ENCODE measurements at regions not wholly inside any gene's neighbourhood (a gene's known extent, or its start where the extent isn't known, plus 50 kb on each side); places are given as distances from the start of the nearest gene placed in this dataset.
"Not testable (repeated sequence)": the region's sequence is repeated elsewhere in the genome, so short reads cannot be mapped to it uniquely, and the experiment has no call there.

DNA sequence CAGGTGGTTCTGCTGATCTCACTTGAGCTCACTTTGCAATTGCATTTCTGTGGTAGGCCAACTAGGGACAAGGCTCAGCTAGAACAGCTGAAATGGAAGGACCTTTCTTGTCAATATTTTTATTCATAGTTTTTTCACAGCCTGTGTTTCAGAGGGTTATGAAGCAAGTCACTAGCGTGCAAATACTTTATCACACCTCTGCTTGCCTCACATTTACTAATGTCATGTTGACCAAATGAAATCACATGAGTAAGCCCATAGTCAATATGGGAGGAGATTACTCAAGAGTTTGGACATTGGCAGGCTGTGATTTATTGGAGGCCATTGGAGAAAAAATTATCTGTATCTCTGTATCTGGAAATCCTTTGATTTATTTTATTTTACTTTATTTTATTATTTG is 628.3 kb upstream of the EPHA5 start:
- CTCF ChIA-PET: no interaction called here
- TF ChIP-seq ZNF384 (IDR thresholded peaks at IDR 0.05): no peak
- TF ChIP-seq NFRKB (IDR thresholded peaks at IDR 0.05): no peak
- TF ChIP-seq LEF1 (IDR thresholded peaks at IDR 0.05; ENCODE audit: borderline replicate concordance): no peak
- DNase-seq (ENCODE audit: extremely low spot score): no peak
- POLR2A ChIA-PET: no interaction called here

DNA sequence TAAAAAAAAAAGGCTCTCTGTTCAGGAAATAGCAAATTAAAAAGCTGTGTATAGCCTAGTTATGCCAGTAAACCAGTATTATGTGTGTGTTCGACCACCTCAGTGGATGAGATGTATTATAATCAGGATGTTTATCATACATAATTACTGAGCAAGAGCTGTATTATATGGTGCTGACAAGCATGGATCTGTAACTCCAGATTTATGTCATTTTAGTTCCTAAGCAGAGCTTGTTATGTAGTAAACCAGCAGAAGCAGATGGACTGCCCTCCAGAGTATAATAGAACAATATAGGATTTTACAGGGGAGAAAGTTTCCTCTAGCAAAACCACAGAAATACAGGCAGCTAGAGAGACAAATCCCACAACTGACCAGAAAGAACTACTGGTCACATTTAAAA is 627.4 kb upstream of the EPHA5 start:
- TF ChIP-seq L3MBTL2 (conservative IDR thresholded peaks at IDR 0.05) (no peak), BHLHE40 (IDR thresholded peaks at IDR 0.05; ENCODE audit: borderline replicate concordance) (no peak), SUZ12 (IDR thresholded peaks at IDR 0.05) (no peak), FOXA1 (IDR thresholded peaks at IDR 0.05) (no peak), ZNF384 (IDR thresholded peaks at IDR 0.05) (no peak), ARNT (IDR thresholded peaks at IDR 0.05) (no peak), CTBP1 (IDR thresholded peaks at IDR 0.05; ENCODE audit: borderline replicate concordance) (no peak)
- CTCF ChIA-PET: no interaction called here
- POLR2A ChIA-PET: no interaction called here
- no peak for DNase-seq (ENCODE audit: extremely low spot score)

DNA sequence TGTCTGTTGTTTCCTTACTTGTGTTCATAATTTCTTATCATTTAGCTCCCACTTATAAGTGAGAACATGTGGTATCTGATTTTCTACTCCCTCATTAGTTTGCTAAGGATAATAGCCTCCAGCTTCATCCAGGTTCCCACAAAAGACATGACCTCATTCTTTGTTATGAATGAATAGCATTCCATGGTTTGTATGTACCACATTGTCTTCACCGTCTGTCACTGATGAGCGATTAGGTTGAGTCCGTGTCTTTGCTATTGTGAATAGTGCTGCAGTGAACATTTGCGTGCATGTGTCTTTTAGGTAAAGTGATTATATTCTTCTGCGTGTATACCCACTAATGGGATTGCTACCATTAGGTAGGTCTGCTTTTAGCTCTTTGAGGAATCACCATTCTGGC is 624.3 kb upstream of the EPHA5 start:
- TF ChIP-seq ARNT (IDR thresholded peaks at IDR 0.05) (no peak), FOXM1 (IDR thresholded peaks at IDR 0.05; ENCODE audit: borderline replicate concordance) (no peak), FOXK2 (IDR thresholded peaks at IDR 0.05) (no peak), HDGF (IDR thresholded peaks at IDR 0.05; ENCODE audit: borderline replicate concordance) (no peak), NFRKB (IDR thresholded peaks at IDR 0.05) (no peak)
- POLR2A ChIA-PET: no interaction called here
- CTCF ChIA-PET: no interaction called here
- DNase-seq (ENCODE audit: extremely low spot score): no peak

DNA sequence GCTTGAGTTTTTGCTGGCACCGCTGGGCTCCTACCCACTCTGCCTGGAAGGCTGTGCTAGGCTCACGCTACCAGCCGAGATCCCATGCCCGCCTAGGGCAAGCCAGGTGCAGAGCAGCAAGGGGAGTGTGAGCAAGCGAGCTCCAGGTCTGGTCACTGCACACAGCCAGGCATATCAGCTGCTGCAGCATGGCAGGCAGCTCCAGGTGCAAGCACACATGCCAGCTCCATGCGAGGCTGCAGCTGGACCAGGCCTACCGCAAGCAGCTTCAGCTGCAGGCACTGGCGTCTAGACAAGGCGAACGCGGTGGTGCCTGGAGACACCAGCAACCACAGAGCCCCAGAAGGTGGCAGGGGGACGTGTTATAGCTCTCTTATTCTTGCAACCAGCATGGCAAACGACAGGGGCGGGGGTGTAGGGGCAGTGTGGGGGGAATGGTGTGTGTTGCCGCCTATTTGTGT is 614.7 kb upstream of the EPHA5 start:
- POLR2A ChIA-PET: no interaction called here
- DNase-seq (ENCODE audit: extremely low spot score): no peak
- CTCF ChIA-PET: no interaction called here
- TF ChIP-seq TARDBP (IDR thresholded peaks at IDR 0.05) (no peak), CTBP1 (IDR thresholded peaks at IDR 0.05; ENCODE audit: borderline replicate concordance) (no peak), NFRKB (IDR thresholded peaks at IDR 0.05) (no peak), ZNF384 (IDR thresholded peaks at IDR 0.05) (no peak), FOXA1 (IDR thresholded peaks at IDR 0.05) (no peak), LEF1 (IDR thresholded peaks at IDR 0.05; ENCODE audit: borderline replicate concordance) (no peak), ELF4 (IDR thresholded peaks at IDR 0.05) (no peak), SUZ12 (IDR thresholded peaks at IDR 0.05) (no peak), ARNT (IDR thresholded peaks at IDR 0.05) (no peak), BHLHE40 (IDR thresholded peaks at IDR 0.05; ENCODE audit: borderline replicate concordance) (no peak), SP1 (IDR thresholded peaks at IDR 0.05) (no peak), HDGF (IDR thresholded peaks at IDR 0.05; ENCODE audit: borderline replicate concordance) (no peak), FOXM1 (IDR thresholded peaks at IDR 0.05; ENCODE audit: borderline replicate concordance) (no peak), L3MBTL2 (conservative IDR thresholded peaks at IDR 0.05) (no peak), FOXK2 (IDR thresholded peaks at IDR 0.05) (no peak), PKNOX1 (IDR thresholded peaks at IDR 0.05) (no peak)

- CTCF ChIA-PET: no interaction called here
Observed at GRCh38 chr4:66279084-66279483, 608.8 kb upstream of the EPHA5 start.

DNA sequence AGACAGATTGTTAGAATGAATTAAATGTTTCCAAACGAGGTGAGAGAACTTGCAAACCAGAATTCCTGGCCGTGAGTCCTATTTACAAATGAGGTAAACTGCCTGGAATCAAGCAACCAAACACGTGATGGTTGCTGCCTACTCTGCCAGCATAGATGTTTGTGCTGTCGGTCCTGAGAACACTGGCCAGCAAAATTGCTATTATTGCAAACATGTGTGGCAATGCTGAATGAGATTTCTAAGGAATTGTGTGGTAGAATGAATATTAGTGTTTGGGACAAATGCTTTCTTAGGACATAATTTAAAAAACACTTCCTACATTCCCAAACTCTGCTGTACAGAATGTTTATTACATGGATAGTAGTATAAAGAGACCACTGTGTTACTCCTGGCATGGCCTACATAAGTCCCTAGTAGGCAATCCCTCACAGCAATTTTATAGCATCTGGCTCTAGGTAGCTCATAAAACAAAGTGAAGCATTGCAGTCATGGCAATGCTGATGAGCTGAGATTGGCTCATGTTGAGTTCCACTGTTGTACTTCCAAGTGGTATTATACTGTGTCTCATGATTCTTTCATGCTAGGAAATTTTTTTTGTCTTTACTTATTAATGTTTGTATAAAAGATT is 605.2 kb upstream of the EPHA5 start:
- peak; percentile 7 for DNase-seq (ENCODE audit: extremely low spot score)
- no peak for TF ChIP-seq SUZ12 (IDR thresholded peaks at IDR 0.05)
- TF ChIP-seq FOXM1 (IDR thresholded peaks at IDR 0.05; ENCODE audit: borderline replicate concordance): no peak
- TF ChIP-seq CTBP1 (IDR thresholded peaks at IDR 0.05; ENCODE audit: borderline replicate concordance): no peak
- TF ChIP-seq ARNT (IDR thresholded peaks at IDR 0.05): no peak
- TF ChIP-seq ELF4 (IDR thresholded peaks at IDR 0.05): no peak
- TF ChIP-seq BHLHE40 (IDR thresholded peaks at IDR 0.05; ENCODE audit: borderline replicate concordance): no peak
- no peak for TF ChIP-seq HDGF (IDR thresholded peaks at IDR 0.05; ENCODE audit: borderline replicate concordance)
- no peak for TF ChIP-seq PKNOX1 (IDR thresholded peaks at IDR 0.05)
- no peak for TF ChIP-seq FOXK2 (IDR thresholded peaks at IDR 0.05)
- TF ChIP-seq SP1 (IDR thresholded peaks at IDR 0.05): no peak
- CTCF ChIA-PET: no interaction called here
- POLR2A ChIA-PET: no interaction called here

More at GRCh38 chr4:66279084-66279483, 608.8 kb upstream of the EPHA5 start:
- no peak for DNase-seq (ENCODE audit: extremely low spot score)
- no peak for TF ChIP-seq ARNT (IDR thresholded peaks at IDR 0.05)
- TF ChIP-seq FOXA1 (IDR thresholded peaks at IDR 0.05): no peak
- no peak for TF ChIP-seq SP1 (IDR thresholded peaks at IDR 0.05)
- no peak for TF ChIP-seq HDGF (IDR thresholded peaks at IDR 0.05; ENCODE audit: borderline replicate concordance)
- no peak for TF ChIP-seq ELF4 (IDR thresholded peaks at IDR 0.05)
- TF ChIP-seq CTBP1 (IDR thresholded peaks at IDR 0.05; ENCODE audit: borderline replicate concordance): no peak
- POLR2A ChIA-PET: no interaction called here

GRCh38 chr4:66273110-66273509 is 602.8 kb upstream of the EPHA5 start:
- ChIA-PET CTCF (no interaction called here), POLR2A (no interaction called here)
- TF ChIP-seq L3MBTL2 (conservative IDR thresholded peaks at IDR 0.05) (no peak), ZNF384 (IDR thresholded peaks at IDR 0.05) (no peak), ELF4 (IDR thresholded peaks at IDR 0.05) (no peak), SUZ12 (IDR thresholded peaks at IDR 0.05) (no peak), FOXK2 (IDR thresholded peaks at IDR 0.05) (no peak), NFRKB (IDR thresholded peaks at IDR 0.05) (no peak), FOXA1 (IDR thresholded peaks at IDR 0.05) (no peak), SP1 (IDR thresholded peaks at IDR 0.05) (no peak), PKNOX1 (IDR thresholded peaks at IDR 0.05) (no peak), CTBP1 (IDR thresholded peaks at IDR 0.05; ENCODE audit: borderline replicate concordance) (no peak), LEF1 (IDR thresholded peaks at IDR 0.05; ENCODE audit: borderline replicate concordance) (no peak), BHLHE40 (IDR thresholded peaks at IDR 0.05; ENCODE audit: borderline replicate concordance) (no peak), ARNT (IDR thresholded peaks at IDR 0.05) (no peak), HDGF (IDR thresholded peaks at IDR 0.05; ENCODE audit: borderline replicate concordance) (no peak), FOXM1 (IDR thresholded peaks at IDR 0.05; ENCODE audit: borderline replicate concordance) (no peak), TARDBP (IDR thresholded peaks at IDR 0.05) (no peak)
- DNase-seq (ENCODE audit: extremely low spot score): no peak

GRCh38 chr4:66270356-66270755 is 600.1 kb upstream of the EPHA5 start:
- CTCF ChIA-PET; POLR2A ChIA-PET; DNase-seq (ENCODE audit: extremely low spot score): not testable (repeated sequence)

DNA sequence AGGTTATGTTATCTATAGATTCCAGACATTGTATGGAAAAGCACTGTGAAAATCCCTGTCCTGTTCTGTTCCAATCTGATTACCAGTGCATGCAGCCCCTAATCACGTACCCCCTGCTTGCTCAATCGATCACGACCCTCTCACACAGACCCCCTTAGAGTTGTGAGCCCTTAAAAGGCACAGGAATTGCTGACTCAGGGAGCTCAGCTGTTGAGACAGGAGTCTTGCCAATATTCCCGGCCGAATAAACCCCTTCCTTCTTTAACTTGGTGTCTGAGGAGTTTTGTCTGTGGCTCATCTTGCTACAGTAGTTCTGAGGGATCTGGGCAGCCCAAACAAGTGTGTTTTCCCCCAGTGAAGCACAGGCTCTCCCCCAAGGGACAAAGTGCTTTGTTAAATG is 596.3 kb upstream of the EPHA5 start:
- DNase-seq (ENCODE audit: extremely low spot score); POLR2A ChIA-PET; CTCF ChIA-PET: not testable (repeated sequence)
